Gastrocnemius medialis (tissue), 4 donors: ENCODE measurements at regions not wholly inside any gene's neighbourhood (a gene's known extent, or its start where the extent isn't known, plus 50 kb on each side); places are given as distances from the start of the nearest gene placed in this dataset.

Source experiments
- ATAC-seq, 2 donors: fragments of 150-250 bp; one replicate each; pipeline ENCODE4 v1.9.1; 2016
- DNase-seq, 2 donors: peaks; one replicate each; pipeline ENCODE4 v3.0.0-alpha.2; 2019
- H3K27ac ChIP-seq, 4 donors: fragments of 200-600 bp; sonication (generic); 1 replicate in 1 of 4; 2 replicates in 3 of 4; pipeline ENCODE4 v1.5.1; 2016 to 2018; ENCODE audit warnings: mild to moderate bottlenecking in 2 of 4, moderate library complexity in 1 of 4
- H3K27me3 ChIP-seq, 3 donors: fragments of 200-600 bp; sonication (generic) in 2 of 3; 1 replicate in 1 of 3; 2 replicates in 2 of 3; pipeline versions ENCODE4 v1.5.1 to v1.6.0; 2016 to 2019; ENCODE audit warnings: mild to moderate bottlenecking in 1 of 3, moderate library complexity in 1 of 3
- H3K36me3 ChIP-seq, 2 donors: fragments of 200-600 bp; sonication (generic) in 1 of 2; one replicate each; pipeline ENCODE4 v1.5.1; 2017 to 2018
- H3K4me1 ChIP-seq, 2 donors: fragments of 200-600 bp; sonication (generic) in 1 of 2; one replicate each; pipeline ENCODE4 v1.5.1; 2016 to 2017; ENCODE audit warnings: mild to moderate bottlenecking in 2 of 2
- H3K4me3 ChIP-seq, 4 donors: fragments of 200-600 bp; sonication (generic) in 3 of 4; 1 replicate in 1 of 4; 2 replicates in 3 of 4; pipeline ENCODE4 v1.5.1; 2016 to 2019; ENCODE audit warnings: mild to moderate bottlenecking in 2 of 4
- H3K9me3 ChIP-seq, 3 donors: fragments of 200-600 bp; sonication (generic) in 2 of 3; 1 replicate in 1 of 3; 2 replicates in 2 of 3; pipeline ENCODE4 v1.5.1; 2016 to 2019
- POLR2A ChIP-seq, 2 donors: fragments of 450-650 bp; IDR thresholded peaks; one replicate each; pipeline ENCODE4 v1.6.1; 2017; ENCODE audit warnings: antibody characterized with exemption in 2 of 2, mild to moderate bottlenecking in 2 of 2, moderate library complexity in 2 of 2
- in situ Hi-C, 4 donors: fragments of 200-750 bp; cut with MboI; loops; one replicate each; pipeline versions ENCODE4 v1.15.0 to v1.8.0; 2017; ENCODE audit warnings: low sequenced_read_pairs in 4 of 4
- intact Hi-C: fragments of 100-400 bp; cut with DNase I; formaldehyde crosslinking; loops from one replicate; pipeline ENCODE4 v1.15.1; 2023; ENCODE audit warnings: low total_unique reads
- TF ChIP-seq, protein P1 (sequence below), 5 experiments: fragments of 450-650 bp in 3 of 5; fragments of 200-600 bp in 2 of 5; sonication (generic) in 2 of 5; IDR thresholded peaks in 4 of 5; conservative IDR thresholded peaks in 1 of 5; 1 replicate in 4 of 5; 2 replicates in 1 of 5; pipeline ENCODE4 v1.5.1; 2016 to 2019; ENCODE audit warnings: antibody characterized with exemption in 5 of 5, mild to moderate bottlenecking in 3 of 5, moderate library complexity in 3 of 5

GRCh38 chr16:76964464-76965154 is 226.4 kb upstream of the MON1B start:
- Histone ChIP-seq H3K4me3 (no peak overlapping the region), H3K9me3 (no peaks in the 10 kb centered on the region), H3K36me3 (no peaks in the 10 kb centered on the region), H3K27me3 (no peaks in the 10 kb centered on the region), H3K27ac (no peak overlapping the region), H3K4me1 (no peaks in the 10 kb centered on the region)
- intact Hi-C loops: no loop called here
- no peak for ATAC-seq
- DNase-seq: no peak
- in situ Hi-C loops: no loop called here
- TF ChIP-seq, protein P1, sequence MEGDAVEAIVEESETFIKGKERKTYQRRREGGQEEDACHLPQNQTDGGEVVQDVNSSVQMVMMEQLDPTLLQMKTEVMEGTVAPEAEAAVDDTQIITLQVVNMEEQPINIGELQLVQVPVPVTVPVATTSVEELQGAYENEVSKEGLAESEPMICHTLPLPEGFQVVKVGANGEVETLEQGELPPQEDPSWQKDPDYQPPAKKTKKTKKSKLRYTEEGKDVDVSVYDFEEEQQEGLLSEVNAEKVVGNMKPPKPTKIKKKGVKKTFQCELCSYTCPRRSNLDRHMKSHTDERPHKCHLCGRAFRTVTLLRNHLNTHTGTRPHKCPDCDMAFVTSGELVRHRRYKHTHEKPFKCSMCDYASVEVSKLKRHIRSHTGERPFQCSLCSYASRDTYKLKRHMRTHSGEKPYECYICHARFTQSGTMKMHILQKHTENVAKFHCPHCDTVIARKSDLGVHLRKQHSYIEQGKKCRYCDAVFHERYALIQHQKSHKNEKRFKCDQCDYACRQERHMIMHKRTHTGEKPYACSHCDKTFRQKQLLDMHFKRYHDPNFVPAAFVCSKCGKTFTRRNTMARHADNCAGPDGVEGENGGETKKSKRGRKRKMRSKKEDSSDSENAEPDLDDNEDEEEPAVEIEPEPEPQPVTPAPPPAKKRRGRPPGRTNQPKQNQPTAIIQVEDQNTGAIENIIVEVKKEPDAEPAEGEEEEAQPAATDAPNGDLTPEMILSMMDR (IDR thresholded peaks at IDR 0.05 in 4 of 5, conservative IDR thresholded peaks at IDR 0.05 in 1 of 5): no peak
- no peak for TF ChIP-seq POLR2A (IDR thresholded peaks at IDR 0.05)

- no peak overlapping the region for H3K27ac ChIP-seq
- in situ Hi-C loops (no loop called here), intact Hi-C loops (no loop called here)
- H3K4me3 ChIP-seq: no peak overlapping the region
- DNase-seq (no peak), ATAC-seq (no peak)
- H3K9me3 ChIP-seq: no peaks in the 10 kb centered on the region
- no peaks in the 10 kb centered on the region for H3K4me1 ChIP-seq
- no peak for TF ChIP-seq POLR2A (IDR thresholded peaks at IDR 0.05)
- TF ChIP-seq, protein P1 (IDR thresholded peaks at IDR 0.05 in 4 of 5, conservative IDR thresholded peaks at IDR 0.05 in 1 of 5): no peak
- H3K36me3 ChIP-seq: no peaks in the 10 kb centered on the region
- H3K27me3 ChIP-seq: no peaks in the 10 kb centered on the region
These were observed 220.8 kb upstream of the MON1B start for GRCh38 chr16:76970087-76970744.

GRCh38 chr16:76970745-76971099 is 220.3 kb upstream of the MON1B start:
- TF ChIP-seq, protein P1 (IDR thresholded peaks at IDR 0.05 in 4 of 5, conservative IDR thresholded peaks at IDR 0.05 in 1 of 5): no peak
- TF ChIP-seq POLR2A (IDR thresholded peaks at IDR 0.05): no peak
- DNase-seq (no peak), ATAC-seq (no peak)
- Histone ChIP-seq H3K4me1 (no peaks in the 10 kb centered on the region), H3K9me3 (no peaks in the 10 kb centered on the region), H3K27ac (no peak overlapping the region), H3K36me3 (no peaks in the 10 kb centered on the region), H3K4me3 (no peak overlapping the region), H3K27me3 (no peaks in the 10 kb centered on the region)
- in situ Hi-C loops: no loop called here
- intact Hi-C loops: no loop called here

DNA sequence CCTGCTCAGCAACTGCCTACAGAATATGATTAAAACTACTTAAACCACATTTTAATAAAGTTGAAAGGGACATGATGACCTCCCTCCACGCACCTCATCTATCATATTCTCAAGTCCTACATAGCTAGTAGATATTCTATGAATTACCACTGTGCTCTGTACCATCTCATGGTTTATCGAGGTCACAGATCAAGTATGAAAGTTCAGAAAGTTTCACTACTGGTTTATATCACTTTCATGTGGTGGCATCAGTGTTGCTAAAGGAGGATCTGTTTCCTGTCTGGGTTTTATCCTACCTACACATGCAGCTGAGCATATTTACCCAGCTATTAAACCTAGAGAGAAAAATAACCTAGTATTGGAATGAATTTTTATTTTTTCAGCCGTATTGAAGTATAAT is 214.9 kb upstream of the MON1B start:
- Histone ChIP-seq H3K36me3 (no peaks in the 10 kb centered on the region), H3K27me3 (no peaks in the 10 kb centered on the region), H3K4me1 (no peaks in the 10 kb centered on the region), H3K27ac (no peak overlapping the region), H3K4me3 (no peak overlapping the region), H3K9me3 (no peaks in the 10 kb centered on the region)
- no peak for DNase-seq
- in situ Hi-C loops: no loop called here
- no peak for ATAC-seq
- TF ChIP-seq, protein P1 (IDR thresholded peaks at IDR 0.05 in 4 of 5, conservative IDR thresholded peaks at IDR 0.05 in 1 of 5): no peak
- TF ChIP-seq POLR2A (IDR thresholded peaks at IDR 0.05): no peak
- intact Hi-C loops: no loop called here
